ENCODE measurements at regions not wholly inside any gene's neighbourhood (a gene's known extent, or its start where the extent isn't known, plus 50 kb on each side); places are given as distances from the start of the nearest gene placed in this dataset.

- DNase-seq (ENCODE audit: low spot score) = no peak
Measured at GRCh38 chr2:184532551-184532950, 65.8 kb upstream of the ZNF804A start.

- no peak for DNase-seq (ENCODE audit: low spot score)
Measured at GRCh38 chr2:184534986-184535385, 63.3 kb upstream of the ZNF804A start.

DNA sequence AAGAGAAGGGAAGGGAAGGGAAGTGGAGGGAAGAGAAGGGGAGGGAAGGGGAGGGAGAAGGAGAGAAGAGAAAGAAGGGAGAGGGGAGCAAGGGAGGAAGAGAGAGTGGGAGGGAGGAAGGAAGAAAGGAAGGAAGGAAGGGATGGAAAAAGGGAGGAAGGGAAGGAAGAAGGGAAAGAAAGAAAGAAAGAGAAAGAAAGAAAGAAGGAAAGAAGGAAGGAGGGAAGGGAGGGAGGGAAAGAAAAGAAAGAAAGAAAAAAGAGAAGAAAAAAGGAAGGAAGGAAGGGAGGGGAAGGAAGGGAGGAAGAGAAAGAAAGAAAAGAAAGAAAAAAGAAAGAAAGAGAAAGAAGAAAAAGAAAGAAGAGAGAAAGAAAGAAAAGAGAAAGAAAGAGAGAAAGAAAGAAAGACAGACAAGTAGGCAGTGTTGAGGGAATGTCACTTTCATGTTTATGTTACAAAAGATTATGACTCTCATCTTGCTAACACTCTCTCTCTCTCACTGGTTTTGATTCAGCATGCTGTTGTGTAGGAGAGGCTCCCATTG, 58.0 kb upstream of the ZNF804A start:
- no peak for DNase-seq (ENCODE audit: low spot score)

- no peak for DNase-seq (ENCODE audit: low spot score)
Measured at GRCh38 chr2:184541591-184541990, 56.7 kb upstream of the ZNF804A start.

DNA sequence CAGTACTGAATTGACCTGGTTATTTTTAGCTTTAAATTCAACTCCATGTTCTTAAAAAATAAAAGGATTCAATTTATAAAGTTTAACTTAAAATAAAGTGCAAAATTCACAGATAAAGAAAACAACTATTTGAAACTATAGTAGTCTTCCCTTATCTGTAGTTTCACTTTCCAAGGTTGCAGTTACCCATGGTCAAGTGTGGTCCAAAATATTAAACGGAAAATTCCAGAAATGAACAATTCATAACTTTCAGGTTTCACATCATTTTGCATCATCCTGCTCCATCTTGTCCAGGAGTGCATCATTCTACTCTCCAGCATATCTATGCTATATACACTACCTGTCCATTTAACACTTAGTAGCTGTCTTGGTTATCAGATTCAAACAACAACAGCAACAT, 54.5 kb upstream of the ZNF804A start:
- no peak for DNase-seq (ENCODE audit: low spot score)

Data from A172 (cell line).